ENCODE measurements at regions not wholly inside any gene's neighbourhood (a gene's known extent, or its start where the extent isn't known, plus 50 kb on each side); places are given as distances from the start of the nearest gene placed in this dataset.

- no peak for TF ChIP-seq POLR2A (IDR thresholded peaks at IDR 0.05)
- TF ChIP-seq, protein P1, sequence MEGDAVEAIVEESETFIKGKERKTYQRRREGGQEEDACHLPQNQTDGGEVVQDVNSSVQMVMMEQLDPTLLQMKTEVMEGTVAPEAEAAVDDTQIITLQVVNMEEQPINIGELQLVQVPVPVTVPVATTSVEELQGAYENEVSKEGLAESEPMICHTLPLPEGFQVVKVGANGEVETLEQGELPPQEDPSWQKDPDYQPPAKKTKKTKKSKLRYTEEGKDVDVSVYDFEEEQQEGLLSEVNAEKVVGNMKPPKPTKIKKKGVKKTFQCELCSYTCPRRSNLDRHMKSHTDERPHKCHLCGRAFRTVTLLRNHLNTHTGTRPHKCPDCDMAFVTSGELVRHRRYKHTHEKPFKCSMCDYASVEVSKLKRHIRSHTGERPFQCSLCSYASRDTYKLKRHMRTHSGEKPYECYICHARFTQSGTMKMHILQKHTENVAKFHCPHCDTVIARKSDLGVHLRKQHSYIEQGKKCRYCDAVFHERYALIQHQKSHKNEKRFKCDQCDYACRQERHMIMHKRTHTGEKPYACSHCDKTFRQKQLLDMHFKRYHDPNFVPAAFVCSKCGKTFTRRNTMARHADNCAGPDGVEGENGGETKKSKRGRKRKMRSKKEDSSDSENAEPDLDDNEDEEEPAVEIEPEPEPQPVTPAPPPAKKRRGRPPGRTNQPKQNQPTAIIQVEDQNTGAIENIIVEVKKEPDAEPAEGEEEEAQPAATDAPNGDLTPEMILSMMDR (IDR thresholded peaks at IDR 0.05): no peak
- TF ChIP-seq POLR2AphosphoS5 (IDR thresholded peaks at IDR 0.05): no peak
- no peak for TF ChIP-seq EP300 (IDR thresholded peaks at IDR 0.05; ENCODE audit: low read depth)
Measured at GRCh38 chr5:21071986-21072385, 1084.0 kb upstream of the CDH18 start.

All from transverse colon (tissue), 4 donors.